ENCODE measurements at regions not wholly inside any gene's neighbourhood (a gene's known extent, or its start where the extent isn't known, plus 50 kb on each side); places are given as distances from the start of the nearest gene placed in this dataset.
A peak's percentile ranks its signal among the peaks of the same experiment; 100 is the strongest.
"Not testable (repeated sequence)": the region's sequence is repeated elsewhere in the genome, so short reads cannot be mapped to it uniquely, and the experiment has no call there.

DNA sequence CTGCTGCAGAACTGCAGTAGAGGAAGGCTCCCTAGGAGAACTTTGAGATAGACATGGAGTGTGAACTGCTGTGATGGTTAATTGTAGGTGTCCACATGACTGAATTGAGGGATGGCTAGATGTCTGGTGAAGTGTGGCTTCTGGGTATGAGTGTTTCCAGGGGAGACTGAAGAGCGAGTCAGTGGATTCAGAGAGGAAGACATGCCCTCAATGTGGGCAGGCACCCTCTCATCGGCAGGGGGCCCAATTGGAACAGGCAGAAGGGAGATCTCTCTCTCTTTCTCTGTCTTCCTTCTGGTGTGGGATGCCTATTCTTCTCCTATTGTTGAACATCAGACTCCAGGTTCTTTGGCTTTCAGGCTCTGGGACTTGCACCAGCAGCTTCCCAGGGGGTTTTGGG, 304.7 kb upstream of the GATB start:
- Histone ChIP-seq H3K4me1 (ENCODE audit: control insufficient read depth in 3 of 3, insufficient read depth in 3 of 3, low read length in 3 of 3) (peaks cover 4 to 25% (median 8%) of the 10 kb centered on the region in 3 donors), H3K27me3 (ENCODE audit: control insufficient read depth in 3 of 3, insufficient read depth in 3 of 3, low read length in 3 of 3) (no peaks in the 10 kb centered on the region), H3K9me3 (ENCODE audit: control insufficient read depth in 3 of 3, low read length in 3 of 3) (no peaks in the 10 kb centered on the region), H3K36me3 (ENCODE audit: control insufficient read depth in 3 of 3, insufficient read depth in 3 of 3, low read length in 3 of 3) (no peaks in the 10 kb centered on the region), H3K27ac (ENCODE audit: low read depth, low read length) (no peak overlapping the region), H3K9ac (ENCODE audit: low read depth in 1 of 3, low read length in 3 of 3) (no peak overlapping the region), H3K4me3 (ENCODE audit: low read length in 3 of 3) (no peak overlapping the region)

GRCh38 chr4:152064753-152065152, 303.9 kb upstream of the GATB start:
- no peaks in the 10 kb centered on the region for H3K27me3 ChIP-seq (ENCODE audit: control insufficient read depth in 3 of 3, insufficient read depth in 3 of 3, low read length in 3 of 3)
- H3K9ac ChIP-seq (ENCODE audit: low read depth in 1 of 3, low read length in 3 of 3): no peak overlapping the region
- no peaks in the 10 kb centered on the region for H3K36me3 ChIP-seq (ENCODE audit: control insufficient read depth in 3 of 3, insufficient read depth in 3 of 3, low read length in 3 of 3)
- H3K27ac ChIP-seq (ENCODE audit: low read depth, low read length): peak overlapping the region; percentile 51
- H3K9me3 ChIP-seq (ENCODE audit: control insufficient read depth in 3 of 3, low read length in 3 of 3): no peaks in the 10 kb centered on the region
- H3K4me3 ChIP-seq (ENCODE audit: low read length in 3 of 3): no peak overlapping the region
- peaks cover 4 to 25% (median 8%) of the 10 kb centered on the region in 3 donors for H3K4me1 ChIP-seq (ENCODE audit: control insufficient read depth in 3 of 3, insufficient read depth in 3 of 3, low read length in 3 of 3)

GRCh38 chr4:152064282-152064681, 303.5 kb upstream of the GATB start:
- Histone ChIP-seq H3K36me3 (ENCODE audit: control insufficient read depth in 3 of 3, insufficient read depth in 3 of 3, low read length in 3 of 3) (no peaks in the 10 kb centered on the region), H3K27ac (ENCODE audit: low read depth, low read length) (peak overlapping the region; percentile 51), H3K9me3 (ENCODE audit: control insufficient read depth in 3 of 3, low read length in 3 of 3) (no peaks in the 10 kb centered on the region), H3K27me3 (ENCODE audit: control insufficient read depth in 3 of 3, insufficient read depth in 3 of 3, low read length in 3 of 3) (no peaks in the 10 kb centered on the region), H3K4me1 (ENCODE audit: control insufficient read depth in 3 of 3, insufficient read depth in 3 of 3, low read length in 3 of 3) (peaks cover 4 to 25% (median 8%) of the 10 kb centered on the region in 3 donors), H3K4me3 (ENCODE audit: low read length in 3 of 3) (peak overlapping the region in 1 of 3 donors; percentile 25), H3K9ac (ENCODE audit: low read depth in 1 of 3, low read length in 3 of 3) (peak overlapping the region in 1 of 3 donors; percentile 52)

DNA sequence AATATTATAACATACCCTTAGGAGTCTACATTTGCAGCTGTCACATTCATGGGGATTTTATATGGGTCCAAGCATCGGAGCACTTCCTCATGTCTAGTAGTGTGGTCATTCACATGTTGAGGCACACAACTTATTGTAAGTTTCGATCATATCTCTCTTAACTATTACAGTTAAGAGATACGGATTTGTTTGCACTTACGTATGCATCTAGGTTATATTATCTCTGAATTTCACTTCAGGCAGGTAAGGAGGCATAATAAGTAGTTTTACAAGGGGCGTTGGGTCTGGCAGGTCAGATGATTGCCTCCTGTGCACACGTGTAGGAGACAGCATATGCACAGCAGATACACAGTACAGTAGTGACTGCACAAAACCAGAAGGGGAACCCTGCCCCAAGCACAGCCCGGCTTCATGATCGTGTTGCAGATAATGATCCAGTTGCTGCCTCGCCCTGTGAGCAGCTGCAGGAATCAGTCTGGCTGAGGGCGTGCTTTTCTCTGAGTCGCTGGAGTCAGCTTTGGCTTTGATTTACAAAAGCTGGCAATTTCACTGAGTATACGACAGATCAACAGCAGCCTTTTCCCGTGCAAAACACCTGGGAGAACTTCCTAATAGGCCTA, 302.9 kb upstream of the GATB start:
- Histone ChIP-seq H3K36me3 (ENCODE audit: control insufficient read depth in 3 of 3, insufficient read depth in 3 of 3, low read length in 3 of 3) (no peaks in the 10 kb centered on the region), H3K4me3 (ENCODE audit: low read length in 3 of 3) (peak overlapping the region in 1 of 3 donors; percentile 28), H3K27me3 (ENCODE audit: control insufficient read depth in 3 of 3, insufficient read depth in 3 of 3, low read length in 3 of 3) (no peaks in the 10 kb centered on the region), H3K9me3 (ENCODE audit: control insufficient read depth in 3 of 3, low read length in 3 of 3) (no peaks in the 10 kb centered on the region), H3K27ac (ENCODE audit: low read depth, low read length) (peak overlapping the region; percentile 51), H3K4me1 (ENCODE audit: control insufficient read depth in 3 of 3, insufficient read depth in 3 of 3, low read length in 3 of 3) (peaks cover 4 to 25% (median 8%) of the 10 kb centered on the region in 3 donors), H3K9ac (ENCODE audit: low read depth in 1 of 3, low read length in 3 of 3) (peak overlapping the region in 2 of 3 donors; percentile 11 to 52)

DNA sequence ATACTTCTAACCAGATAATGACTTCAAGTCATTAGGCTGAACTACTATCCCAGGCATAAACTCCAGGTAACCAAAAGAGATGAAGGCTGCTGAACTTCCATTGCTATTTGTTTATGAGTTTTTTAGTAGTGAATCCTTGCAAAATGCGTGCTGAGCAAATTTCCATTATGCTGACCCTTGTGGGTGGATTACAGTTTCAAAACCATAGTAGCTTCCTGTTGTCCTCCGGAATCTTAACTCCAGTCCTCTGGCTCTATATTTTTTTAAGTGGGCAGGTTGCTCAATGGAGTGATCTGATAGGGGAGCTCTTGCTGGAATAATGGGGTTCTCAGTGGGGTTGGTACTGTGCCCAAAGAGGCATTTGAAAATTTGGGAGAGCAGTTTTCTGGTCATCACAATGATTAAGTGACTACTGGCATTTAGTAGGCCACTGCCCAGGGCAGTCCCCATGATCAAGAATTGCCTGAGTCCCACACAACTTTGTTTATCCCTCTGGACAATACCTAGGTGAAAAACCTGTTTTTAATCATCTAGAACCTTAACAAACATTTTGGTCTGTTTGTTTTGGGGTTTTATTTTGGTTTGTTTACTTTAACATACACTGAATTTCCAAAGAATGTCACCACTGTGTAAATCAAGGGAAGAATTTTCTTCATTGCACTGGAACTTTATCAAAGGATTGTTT, 302.3 kb upstream of the GATB start:
- peaks cover 4 to 25% (median 8%) of the 10 kb centered on the region in 3 donors for H3K4me1 ChIP-seq (ENCODE audit: control insufficient read depth in 3 of 3, insufficient read depth in 3 of 3, low read length in 3 of 3)
- H3K9me3 ChIP-seq (ENCODE audit: control insufficient read depth in 3 of 3, low read length in 3 of 3): no peaks in the 10 kb centered on the region
- H3K27ac ChIP-seq (ENCODE audit: low read depth, low read length): peak overlapping the region; percentile 51
- H3K27me3 ChIP-seq (ENCODE audit: control insufficient read depth in 3 of 3, insufficient read depth in 3 of 3, low read length in 3 of 3): no peaks in the 10 kb centered on the region
- H3K4me3 ChIP-seq (ENCODE audit: low read length in 3 of 3): peak overlapping the region in 1 of 3 donors; percentile 28
- H3K9ac ChIP-seq (ENCODE audit: low read depth in 1 of 3, low read length in 3 of 3): no peak overlapping the region
- no peaks in the 10 kb centered on the region for H3K36me3 ChIP-seq (ENCODE audit: control insufficient read depth in 3 of 3, insufficient read depth in 3 of 3, low read length in 3 of 3)

DNA sequence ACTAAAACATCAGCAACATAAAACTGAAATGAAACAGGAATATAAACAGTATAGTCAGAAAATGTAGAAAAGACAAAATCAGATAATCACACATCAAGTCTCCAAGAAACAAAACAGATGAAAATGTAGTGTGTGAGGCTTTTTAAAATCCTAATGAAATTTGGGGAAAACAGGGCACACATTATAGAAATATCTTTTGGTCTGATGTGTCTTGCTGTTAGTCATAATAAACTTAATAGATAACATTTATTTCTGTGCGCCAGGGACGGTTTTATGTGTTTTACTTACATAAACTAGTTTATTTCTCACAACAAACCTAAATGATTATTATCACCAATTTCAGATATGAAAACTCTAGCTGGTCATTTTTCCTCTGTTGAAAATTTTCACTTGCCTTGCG, 293.9 kb upstream of the GATB start:
- Histone ChIP-seq H3K9ac (ENCODE audit: low read depth in 1 of 3, low read length in 3 of 3) (no peak overlapping the region), H3K27me3 (ENCODE audit: control insufficient read depth in 3 of 3, insufficient read depth in 3 of 3, low read length in 3 of 3) (no peaks in the 10 kb centered on the region), H3K4me1 (ENCODE audit: control insufficient read depth in 3 of 3, insufficient read depth in 3 of 3, low read length in 3 of 3) (no peaks in the 10 kb centered on the region), H3K4me3 (ENCODE audit: low read length in 3 of 3) (no peak overlapping the region), H3K36me3 (ENCODE audit: control insufficient read depth in 3 of 3, insufficient read depth in 3 of 3, low read length in 3 of 3) (no peaks in the 10 kb centered on the region), H3K27ac (ENCODE audit: low read depth, low read length) (no peak overlapping the region), H3K9me3 (ENCODE audit: control insufficient read depth in 3 of 3, low read length in 3 of 3) (no peaks in the 10 kb centered on the region)

- no peaks in the 10 kb centered on the region for H3K27me3 ChIP-seq (ENCODE audit: control insufficient read depth in 3 of 3, insufficient read depth in 3 of 3, low read length in 3 of 3)
- peaks cover 0 to 2% (median 0%) of the 10 kb centered on the region in 3 donors for H3K4me1 ChIP-seq (ENCODE audit: control insufficient read depth in 3 of 3, insufficient read depth in 3 of 3, low read length in 3 of 3)
- H3K9me3 ChIP-seq (ENCODE audit: control insufficient read depth in 3 of 3, low read length in 3 of 3): no peaks in the 10 kb centered on the region
- no peak overlapping the region for H3K4me3 ChIP-seq (ENCODE audit: low read length in 3 of 3)
- no peak overlapping the region for H3K9ac ChIP-seq (ENCODE audit: low read depth in 1 of 3, low read length in 3 of 3)
- no peaks in the 10 kb centered on the region for H3K36me3 ChIP-seq (ENCODE audit: control insufficient read depth in 3 of 3, insufficient read depth in 3 of 3, low read length in 3 of 3)
- no peak overlapping the region for H3K27ac ChIP-seq (ENCODE audit: low read depth, low read length)
These were observed 291.7 kb upstream of the GATB start for GRCh38 chr4:152052451-152053057.

GRCh38 chr4:152051332-152051731, 290.5 kb upstream of the GATB start:
- H3K36me3 ChIP-seq (ENCODE audit: control insufficient read depth in 3 of 3, insufficient read depth in 3 of 3, low read length in 3 of 3); H3K4me3 ChIP-seq (ENCODE audit: low read length in 3 of 3); H3K9ac ChIP-seq (ENCODE audit: low read depth in 1 of 3, low read length in 3 of 3); H3K9me3 ChIP-seq (ENCODE audit: control insufficient read depth in 3 of 3, low read length in 3 of 3); H3K27ac ChIP-seq (ENCODE audit: low read depth, low read length); H3K4me1 ChIP-seq (ENCODE audit: control insufficient read depth in 3 of 3, insufficient read depth in 3 of 3, low read length in 3 of 3); H3K27me3 ChIP-seq (ENCODE audit: control insufficient read depth in 3 of 3, insufficient read depth in 3 of 3, low read length in 3 of 3): not testable (repeated sequence)

DNA sequence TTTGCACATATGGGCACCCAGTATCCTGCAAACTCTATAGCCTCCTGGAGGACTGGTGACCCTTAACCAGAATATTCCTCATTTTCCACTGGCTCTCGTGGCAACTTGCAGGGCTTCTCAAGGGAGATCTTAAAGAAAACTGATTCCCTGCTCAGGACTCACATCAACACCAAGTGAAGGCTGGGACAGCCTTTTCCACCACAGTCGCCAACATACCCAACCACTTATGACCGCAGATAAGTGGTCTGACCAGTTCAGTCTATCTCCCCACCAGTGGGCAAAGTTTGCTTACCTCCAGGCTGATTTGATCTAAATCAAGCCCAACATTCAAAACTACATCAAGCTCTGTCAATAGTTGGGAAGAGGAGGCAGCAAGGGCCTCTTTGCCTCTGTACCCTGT, 289.3 kb upstream of the GATB start:
- Histone ChIP-seq H3K27ac (ENCODE audit: low read depth, low read length) (no peak overlapping the region), H3K4me1 (ENCODE audit: control insufficient read depth in 3 of 3, insufficient read depth in 3 of 3, low read length in 3 of 3) (peaks cover 9 to 14% (median 11%) of the 10 kb centered on the region in 3 donors), H3K4me3 (ENCODE audit: low read length in 3 of 3) (no peak overlapping the region), H3K36me3 (ENCODE audit: control insufficient read depth in 3 of 3, insufficient read depth in 3 of 3, low read length in 3 of 3) (no peaks in the 10 kb centered on the region), H3K27me3 (ENCODE audit: control insufficient read depth in 3 of 3, insufficient read depth in 3 of 3, low read length in 3 of 3) (no peaks in the 10 kb centered on the region), H3K9ac (ENCODE audit: low read depth in 1 of 3, low read length in 3 of 3) (no peak overlapping the region), H3K9me3 (ENCODE audit: control insufficient read depth in 3 of 3, low read length in 3 of 3) (no peaks in the 10 kb centered on the region)

- H3K36me3 ChIP-seq (ENCODE audit: control insufficient read depth in 3 of 3, insufficient read depth in 3 of 3, low read length in 3 of 3): no peaks in the 10 kb centered on the region
- peaks cover 9 to 14% (median 11%) of the 10 kb centered on the region in 3 donors for H3K4me1 ChIP-seq (ENCODE audit: control insufficient read depth in 3 of 3, insufficient read depth in 3 of 3, low read length in 3 of 3)
- no peak overlapping the region for H3K9ac ChIP-seq (ENCODE audit: low read depth in 1 of 3, low read length in 3 of 3)
- H3K27ac ChIP-seq (ENCODE audit: low read depth, low read length): no peak overlapping the region
- no peak overlapping the region for H3K4me3 ChIP-seq (ENCODE audit: low read length in 3 of 3)
- H3K27me3 ChIP-seq (ENCODE audit: control insufficient read depth in 3 of 3, insufficient read depth in 3 of 3, low read length in 3 of 3): no peaks in the 10 kb centered on the region
- no peaks in the 10 kb centered on the region for H3K9me3 ChIP-seq (ENCODE audit: control insufficient read depth in 3 of 3, low read length in 3 of 3)
These were observed 286.6 kb upstream of the GATB start for GRCh38 chr4:152047451-152047850.
